ENCODE measurements at regions not wholly inside any gene's neighbourhood (a gene's known extent, or its start where the extent isn't known, plus 50 kb on each side); places are given as distances from the start of the nearest gene placed in this dataset.

DNA sequence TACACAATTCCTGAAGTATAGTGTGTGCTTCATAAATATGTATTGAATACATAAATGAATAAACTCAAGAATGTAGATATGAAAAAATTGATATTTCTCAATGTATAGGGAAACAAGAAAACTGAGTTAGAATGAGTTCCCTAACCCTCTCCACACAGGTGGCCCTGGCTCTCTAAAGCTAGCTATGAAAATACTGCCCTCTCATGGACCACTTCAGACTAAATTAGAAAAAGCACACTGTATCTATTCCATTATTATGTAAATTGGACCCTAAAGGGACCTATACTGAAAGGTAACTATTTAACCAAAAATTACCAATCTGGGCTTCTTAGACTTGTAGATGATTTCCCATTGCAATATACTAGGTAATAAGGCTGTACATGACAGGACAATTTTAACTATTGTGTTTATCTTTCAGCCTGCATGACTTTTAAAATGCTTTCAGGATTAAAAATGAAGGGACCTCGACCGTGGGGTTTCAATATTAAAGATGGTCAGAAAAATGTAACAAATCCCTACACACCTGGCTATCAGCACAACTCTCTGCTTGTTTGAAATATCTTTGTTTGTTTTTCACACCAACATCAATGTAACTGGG is 672.5 kb upstream of the KIF2B start:
- Histone ChIP-seq H4K20me1 (ENCODE audit: insufficient read depth, low read length) (no peaks in the 10 kb centered on the region), H3K79me2 (ENCODE audit: insufficient read depth, low read length) (no peaks in the 10 kb centered on the region), H3K4me2 (ENCODE audit: low read length) (no peak overlapping the region), H3K4me3 (ENCODE audit: insufficient read depth, low read depth, low read length) (no peak overlapping the region), H3K9me3 (ENCODE audit: insufficient read depth, low read depth, low read length) (no peaks in the 10 kb centered on the region), H3K4me1 (ENCODE audit: insufficient read depth, low read length) (no peaks in the 10 kb centered on the region), H3K27me3 (ENCODE audit: insufficient read depth, low read length) (no peaks in the 10 kb centered on the region), H3K9ac (ENCODE audit: low read length) (no peak overlapping the region), H3K27ac (ENCODE audit: low read depth, low read length) (no peak overlapping the region), H3K36me3 (ENCODE audit: insufficient read depth, low read length) (no peaks in the 10 kb centered on the region), H2AFZ (ENCODE audit: low read depth, low read length) (no peak overlapping the region)
- no peaks in the 10 kb centered on the region for H3K27me3 Mint-ChIP-seq (ENCODE audit: low read depth, unreplicated experiment)
- TF ChIP-seq, protein P1, sequence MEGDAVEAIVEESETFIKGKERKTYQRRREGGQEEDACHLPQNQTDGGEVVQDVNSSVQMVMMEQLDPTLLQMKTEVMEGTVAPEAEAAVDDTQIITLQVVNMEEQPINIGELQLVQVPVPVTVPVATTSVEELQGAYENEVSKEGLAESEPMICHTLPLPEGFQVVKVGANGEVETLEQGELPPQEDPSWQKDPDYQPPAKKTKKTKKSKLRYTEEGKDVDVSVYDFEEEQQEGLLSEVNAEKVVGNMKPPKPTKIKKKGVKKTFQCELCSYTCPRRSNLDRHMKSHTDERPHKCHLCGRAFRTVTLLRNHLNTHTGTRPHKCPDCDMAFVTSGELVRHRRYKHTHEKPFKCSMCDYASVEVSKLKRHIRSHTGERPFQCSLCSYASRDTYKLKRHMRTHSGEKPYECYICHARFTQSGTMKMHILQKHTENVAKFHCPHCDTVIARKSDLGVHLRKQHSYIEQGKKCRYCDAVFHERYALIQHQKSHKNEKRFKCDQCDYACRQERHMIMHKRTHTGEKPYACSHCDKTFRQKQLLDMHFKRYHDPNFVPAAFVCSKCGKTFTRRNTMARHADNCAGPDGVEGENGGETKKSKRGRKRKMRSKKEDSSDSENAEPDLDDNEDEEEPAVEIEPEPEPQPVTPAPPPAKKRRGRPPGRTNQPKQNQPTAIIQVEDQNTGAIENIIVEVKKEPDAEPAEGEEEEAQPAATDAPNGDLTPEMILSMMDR (IDR thresholded peaks at IDR 0.05; ENCODE audit: insufficient read depth, low read depth, low read length), result no peak
- TF ChIP-seq EZH2 (IDR thresholded peaks at IDR 0.05; ENCODE audit: insufficient read depth, low read length), result no peak
- H3K27ac Mint-ChIP-seq (ENCODE audit: unreplicated experiment), result no peak overlapping the region
- H3K9me3 Mint-ChIP-seq (ENCODE audit: unreplicated experiment), result no peaks in the 10 kb centered on the region
- no peaks in the 10 kb centered on the region for H3K36me3 Mint-ChIP-seq (ENCODE audit: low read depth, unreplicated experiment)
- H3K4me3 Mint-ChIP-seq (ENCODE audit: unreplicated experiment), result no peak overlapping the region
- FAIRE-seq (no peak), DNase-seq (ENCODE audit: low read depth) (no peak)
- no peaks in the 10 kb centered on the region for H3K4me1 Mint-ChIP-seq (ENCODE audit: low read depth, unreplicated experiment)

DNA sequence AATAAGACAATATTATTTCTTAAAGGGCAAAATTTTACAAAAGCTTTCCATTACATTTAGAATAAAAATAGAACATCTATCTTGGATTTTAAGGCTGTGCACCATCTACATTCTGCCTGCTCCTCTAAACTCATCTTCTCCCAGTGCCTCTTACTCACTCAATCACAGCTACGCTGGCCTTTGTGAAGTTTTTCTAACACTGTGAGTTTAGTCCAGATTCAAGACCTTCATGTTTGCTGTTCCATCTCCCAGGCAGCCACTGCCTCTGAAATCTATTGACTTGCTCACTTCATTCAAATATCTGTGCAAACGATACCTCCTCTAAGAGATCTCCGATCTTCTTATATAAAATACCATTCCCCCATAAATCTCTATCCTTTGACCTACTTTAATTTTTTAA is 673.4 kb upstream of the KIF2B start:
- Histone ChIP-seq H2AFZ (ENCODE audit: low read depth, low read length) (no peak overlapping the region), H3K4me1 (ENCODE audit: insufficient read depth, low read length) (no peaks in the 10 kb centered on the region), H3K4me3 (ENCODE audit: insufficient read depth, low read depth, low read length) (no peak overlapping the region), H3K9ac (ENCODE audit: low read length) (no peak overlapping the region), H3K79me2 (ENCODE audit: insufficient read depth, low read length) (no peaks in the 10 kb centered on the region), H3K27me3 (ENCODE audit: insufficient read depth, low read length) (no peaks in the 10 kb centered on the region), H4K20me1 (ENCODE audit: insufficient read depth, low read length) (no peaks in the 10 kb centered on the region), H3K4me2 (ENCODE audit: low read length) (no peak overlapping the region), H3K27ac (ENCODE audit: low read depth, low read length) (no peak overlapping the region), H3K36me3 (ENCODE audit: insufficient read depth, low read length) (no peaks in the 10 kb centered on the region), H3K9me3 (ENCODE audit: insufficient read depth, low read depth, low read length) (no peaks in the 10 kb centered on the region)
- no peak for FAIRE-seq
- no peak for TF ChIP-seq EZH2 (IDR thresholded peaks at IDR 0.05; ENCODE audit: insufficient read depth, low read length)
- TF ChIP-seq, protein P1 (IDR thresholded peaks at IDR 0.05; ENCODE audit: insufficient read depth, low read depth, low read length), result no peak
- Mint-ChIP-seq H3K9me3 (ENCODE audit: unreplicated experiment) (no peaks in the 10 kb centered on the region), H3K4me1 (ENCODE audit: low read depth, unreplicated experiment) (peaks cover 6% of the 10 kb centered on the region), H3K36me3 (ENCODE audit: low read depth, unreplicated experiment) (no peaks in the 10 kb centered on the region), H3K27ac (ENCODE audit: unreplicated experiment) (no peak overlapping the region), H3K27me3 (ENCODE audit: low read depth, unreplicated experiment) (no peaks in the 10 kb centered on the region), H3K4me3 (ENCODE audit: unreplicated experiment) (no peak overlapping the region)
- DNase-seq (ENCODE audit: low read depth), result no peak

DNA sequence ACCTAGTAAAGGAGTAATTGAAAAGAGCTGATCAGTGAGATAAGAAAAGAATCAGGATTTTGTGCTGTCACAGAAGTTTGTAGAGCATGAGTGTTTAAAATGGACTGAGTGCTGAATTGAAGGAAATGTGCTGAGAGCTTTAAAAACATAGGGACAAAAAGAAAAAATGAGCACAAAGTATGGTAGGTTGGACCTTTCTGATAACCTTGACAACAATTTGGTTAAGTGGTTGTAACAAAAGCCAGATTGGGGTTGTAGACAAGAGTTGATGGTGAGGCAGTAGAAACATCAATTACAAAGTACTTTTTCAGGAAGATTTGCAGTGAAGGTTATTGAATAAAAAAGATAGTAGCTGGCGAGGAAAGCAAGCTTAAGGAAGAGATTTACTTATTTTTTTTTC is 674.7 kb upstream of the KIF2B start:
- DNase-seq (ENCODE audit: low read depth) (no peak), FAIRE-seq (no peak)
- Histone ChIP-seq H3K9me3 (ENCODE audit: insufficient read depth, low read depth, low read length) (no peaks in the 10 kb centered on the region), H3K79me2 (ENCODE audit: insufficient read depth, low read length) (no peaks in the 10 kb centered on the region), H3K4me1 (ENCODE audit: insufficient read depth, low read length) (no peaks in the 10 kb centered on the region), H3K4me3 (ENCODE audit: insufficient read depth, low read depth, low read length) (no peak overlapping the region), H3K9ac (ENCODE audit: low read length) (no peak overlapping the region), H3K4me2 (ENCODE audit: low read length) (no peak overlapping the region), H2AFZ (ENCODE audit: low read depth, low read length) (no peak overlapping the region), H3K27me3 (ENCODE audit: insufficient read depth, low read length) (no peaks in the 10 kb centered on the region), H4K20me1 (ENCODE audit: insufficient read depth, low read length) (no peaks in the 10 kb centered on the region), H3K27ac (ENCODE audit: low read depth, low read length) (no peak overlapping the region), H3K36me3 (ENCODE audit: insufficient read depth, low read length) (no peaks in the 10 kb centered on the region)
- no peak for TF ChIP-seq EZH2 (IDR thresholded peaks at IDR 0.05; ENCODE audit: insufficient read depth, low read length)
- TF ChIP-seq, protein P1 (IDR thresholded peaks at IDR 0.05; ENCODE audit: insufficient read depth, low read depth, low read length), result no peak
- Mint-ChIP-seq H3K27ac (ENCODE audit: unreplicated experiment) (no peak overlapping the region), H3K4me3 (ENCODE audit: unreplicated experiment) (no peak overlapping the region), H3K4me1 (ENCODE audit: low read depth, unreplicated experiment) (peaks cover 14% of the 10 kb centered on the region), H3K27me3 (ENCODE audit: low read depth, unreplicated experiment) (no peaks in the 10 kb centered on the region), H3K9me3 (ENCODE audit: unreplicated experiment) (no peaks in the 10 kb centered on the region), H3K36me3 (ENCODE audit: low read depth, unreplicated experiment) (no peaks in the 10 kb centered on the region)

Measured in astrocyte (in vitro differentiated cells and primary cell).